Astrocyte (in vitro differentiated cells and primary cell): ENCODE measurements at regions not wholly inside any gene's neighbourhood (a gene's known extent, or its start where the extent isn't known, plus 50 kb on each side); places are given as distances from the start of the nearest gene placed in this dataset.

Source experiments
- DNase-seq: peaks from one replicate; pipeline ENCODE4 v3.0.0-alpha.2; 2010; ENCODE audit warnings: low read depth
- FAIRE-seq: peaks from 2 replicates; lab custom pipeline; 2011; peaks lifted over from hg19 to GRCh38; lab: Jason Lieb, UNC
- H2AFZ ChIP-seq: 2 replicates; pipeline ENCODE4 v1.6.0; 2012; ENCODE audit warnings: low read depth, low read length, inconsistent platforms
- H3K27ac ChIP-seq: 2 replicates; pipeline ENCODE4 v1.5.1; 2011; ENCODE audit warnings: low read depth, low read length, inconsistent platforms
- H3K27me3 ChIP-seq: 2 replicates; pipeline ENCODE4 v1.6.0; 2011; ENCODE audit warnings: low read length, inconsistent platforms; ENCODE audit not compliant: insufficient read depth
- H3K36me3 ChIP-seq: 2 replicates; pipeline ENCODE4 v1.5.1; 2011; ENCODE audit warnings: low read length, inconsistent platforms; ENCODE audit not compliant: insufficient read depth
- H3K4me1 ChIP-seq: 2 replicates; pipeline ENCODE4 v1.5.1; 2011; ENCODE audit warnings: low read length, inconsistent platforms; ENCODE audit not compliant: insufficient read depth
- H3K4me2 ChIP-seq: 2 replicates; pipeline ENCODE4 v1.6.0; 2012; ENCODE audit warnings: low read length, inconsistent platforms
- H3K4me3 ChIP-seq: 2 replicates; pipeline ENCODE4 v1.5.1; 2011; ENCODE audit warnings: low read depth, mild to moderate bottlenecking, low read length, inconsistent platforms; ENCODE audit not compliant: insufficient read depth
- H3K79me2 ChIP-seq: 2 replicates; pipeline ENCODE4 v1.6.0; 2012; ENCODE audit warnings: mild to moderate bottlenecking, low read length, inconsistent platforms; ENCODE audit not compliant: insufficient read depth
- H3K9ac ChIP-seq: 2 replicates; pipeline ENCODE4 v1.6.0; 2012; ENCODE audit warnings: mild to moderate bottlenecking, low read length, inconsistent platforms
- H3K9me3 ChIP-seq: 2 replicates; pipeline ENCODE4 v1.5.1; 2012; ENCODE audit warnings: low read depth, mild to moderate bottlenecking, low read length, inconsistent platforms; ENCODE audit not compliant: insufficient read depth
- H4K20me1 ChIP-seq: 2 replicates; pipeline ENCODE4 v1.6.0; 2012; ENCODE audit warnings: low read length, inconsistent platforms; ENCODE audit not compliant: insufficient read depth
- H3K27ac Mint-ChIP-seq: one replicate; pipeline ENCODE4 v1.8.0; 2021; ENCODE audit warnings: mild to moderate bottlenecking, mixed read lengths; ENCODE audit not compliant: unreplicated experiment
- H3K27me3 Mint-ChIP-seq: one replicate; pipeline ENCODE4 v1.8.0; 2021; ENCODE audit warnings: low read depth, mixed read lengths; ENCODE audit not compliant: unreplicated experiment
- H3K36me3 Mint-ChIP-seq: one replicate; pipeline ENCODE4 v1.8.0; 2021; ENCODE audit warnings: low read depth, mixed read lengths; ENCODE audit not compliant: unreplicated experiment
- H3K4me1 Mint-ChIP-seq: one replicate; pipeline ENCODE4 v1.8.0; 2021; ENCODE audit warnings: low read depth, mixed read lengths; ENCODE audit not compliant: unreplicated experiment
- H3K4me3 Mint-ChIP-seq: one replicate; pipeline ENCODE4 v1.8.0; 2021; ENCODE audit warnings: mild to moderate bottlenecking, moderate library complexity, mixed read lengths; ENCODE audit not compliant: unreplicated experiment
- H3K9me3 Mint-ChIP-seq: one replicate; pipeline ENCODE4 v1.8.0; 2021; ENCODE audit warnings: mild to moderate bottlenecking, mixed read lengths; ENCODE audit not compliant: unreplicated experiment
- EZH2 ChIP-seq: IDR thresholded peaks from 2 replicates; pipeline ENCODE4 v1.6.1; 2012; ENCODE audit warnings: mild to moderate bottlenecking, low read length, inconsistent platforms; ENCODE audit not compliant: insufficient read depth
- TF ChIP-seq, protein P1 (sequence below): IDR thresholded peaks from 2 replicates; pipeline ENCODE4 v1.5.1; 2011; ENCODE audit warnings: low read depth, mild to moderate bottlenecking, inconsistent platforms, low read length, moderate library complexity; ENCODE audit not compliant: insufficient read depth

DNA sequence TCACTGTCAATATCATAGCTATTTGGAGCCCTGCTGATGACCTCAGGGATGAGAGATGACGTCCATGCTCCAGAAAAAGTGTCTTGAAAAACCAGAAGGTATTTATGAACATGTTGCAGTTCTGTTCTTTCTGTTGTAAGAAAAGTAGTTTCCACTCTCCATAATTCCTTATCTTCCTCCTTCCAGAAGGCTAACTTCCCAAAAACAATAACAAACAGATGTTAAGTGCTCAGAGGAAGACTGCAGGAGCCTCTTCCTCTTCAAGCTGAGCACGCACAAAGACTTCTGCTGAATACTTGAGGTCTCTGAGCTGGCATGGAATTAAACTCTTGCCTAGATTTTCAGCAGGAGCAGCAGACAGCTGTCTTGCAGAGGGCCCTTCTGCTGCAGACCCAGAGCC is 434.5 kb upstream of the KLHL29 start:
- H3K36me3 ChIP-seq = no peaks in the 10 kb centered on the region
- Mint-ChIP-seq H3K4me3 (no peak overlapping the region), H3K9me3 (peaks cover 3% of the 10 kb centered on the region), H3K27ac (no peak overlapping the region), H3K4me1 (no peaks in the 10 kb centered on the region), H3K36me3 (no peaks in the 10 kb centered on the region), H3K27me3 (peaks cover 4% of the 10 kb centered on the region)
- no peaks in the 10 kb centered on the region for H3K27me3 ChIP-seq
- no peak for TF ChIP-seq EZH2
- TF ChIP-seq, protein P1, sequence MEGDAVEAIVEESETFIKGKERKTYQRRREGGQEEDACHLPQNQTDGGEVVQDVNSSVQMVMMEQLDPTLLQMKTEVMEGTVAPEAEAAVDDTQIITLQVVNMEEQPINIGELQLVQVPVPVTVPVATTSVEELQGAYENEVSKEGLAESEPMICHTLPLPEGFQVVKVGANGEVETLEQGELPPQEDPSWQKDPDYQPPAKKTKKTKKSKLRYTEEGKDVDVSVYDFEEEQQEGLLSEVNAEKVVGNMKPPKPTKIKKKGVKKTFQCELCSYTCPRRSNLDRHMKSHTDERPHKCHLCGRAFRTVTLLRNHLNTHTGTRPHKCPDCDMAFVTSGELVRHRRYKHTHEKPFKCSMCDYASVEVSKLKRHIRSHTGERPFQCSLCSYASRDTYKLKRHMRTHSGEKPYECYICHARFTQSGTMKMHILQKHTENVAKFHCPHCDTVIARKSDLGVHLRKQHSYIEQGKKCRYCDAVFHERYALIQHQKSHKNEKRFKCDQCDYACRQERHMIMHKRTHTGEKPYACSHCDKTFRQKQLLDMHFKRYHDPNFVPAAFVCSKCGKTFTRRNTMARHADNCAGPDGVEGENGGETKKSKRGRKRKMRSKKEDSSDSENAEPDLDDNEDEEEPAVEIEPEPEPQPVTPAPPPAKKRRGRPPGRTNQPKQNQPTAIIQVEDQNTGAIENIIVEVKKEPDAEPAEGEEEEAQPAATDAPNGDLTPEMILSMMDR = no peak
- no peaks in the 10 kb centered on the region for H4K20me1 ChIP-seq
- H3K79me2 ChIP-seq = no peaks in the 10 kb centered on the region
- FAIRE-seq = no peak
- H3K4me1 ChIP-seq = no peaks in the 10 kb centered on the region
- no peak overlapping the region for H3K4me2 ChIP-seq
- no peak overlapping the region for H2AFZ ChIP-seq
- no peak overlapping the region for H3K9ac ChIP-seq
- no peak overlapping the region for H3K4me3 ChIP-seq
- H3K9me3 ChIP-seq = peaks cover 3% of the 10 kb centered on the region
- DNase-seq = no peak
- no peak overlapping the region for H3K27ac ChIP-seq

DNA sequence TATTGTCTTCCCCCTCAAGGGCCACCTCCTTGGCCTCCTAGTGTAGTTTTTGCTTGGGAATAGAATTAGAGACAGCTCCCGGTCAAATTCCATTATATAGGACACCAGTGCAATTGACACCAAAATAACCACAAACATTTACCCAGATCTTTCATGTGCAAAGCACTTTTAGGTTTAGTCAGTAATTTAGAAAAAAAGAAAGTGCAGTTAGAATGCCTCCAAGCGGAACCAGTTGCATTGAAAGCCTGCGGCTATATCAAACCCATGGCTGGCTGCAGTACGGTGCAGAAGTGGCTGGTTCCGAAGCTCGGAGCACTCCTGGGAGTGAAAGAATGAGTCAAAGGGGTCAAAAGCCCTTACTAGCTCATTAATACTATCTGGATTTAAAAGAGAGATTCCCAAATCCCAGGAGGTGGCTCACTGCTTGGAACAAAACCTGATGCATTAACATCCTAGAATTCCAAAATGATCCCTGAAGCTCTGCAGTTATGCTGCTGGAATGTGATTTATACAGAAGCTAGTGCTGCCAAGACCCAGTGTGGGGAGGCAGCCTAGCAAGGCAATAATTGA is 432.2 kb upstream of the KLHL29 start:
- H3K4me2 ChIP-seq = no peak overlapping the region
- peaks cover 10% of the 10 kb centered on the region for H3K9me3 ChIP-seq
- H3K9ac ChIP-seq = no peak overlapping the region
- no peak overlapping the region for H2AFZ ChIP-seq
- Mint-ChIP-seq H3K9me3 (peaks cover 3% of the 10 kb centered on the region), H3K27ac (no peak overlapping the region), H3K27me3 (peaks cover 13% of the 10 kb centered on the region), H3K4me3 (no peak overlapping the region), H3K36me3 (no peaks in the 10 kb centered on the region), H3K4me1 (no peaks in the 10 kb centered on the region)
- H3K4me3 ChIP-seq = no peak overlapping the region
- no peaks in the 10 kb centered on the region for H3K27me3 ChIP-seq
- no peak for DNase-seq
- no peaks in the 10 kb centered on the region for H3K79me2 ChIP-seq
- no peaks in the 10 kb centered on the region for H4K20me1 ChIP-seq
- H3K27ac ChIP-seq = no peak overlapping the region
- H3K36me3 ChIP-seq = no peaks in the 10 kb centered on the region
- H3K4me1 ChIP-seq = no peaks in the 10 kb centered on the region
- FAIRE-seq = no peak
- TF ChIP-seq EZH2 = no peak
- TF ChIP-seq, protein P1 = no peak

DNA sequence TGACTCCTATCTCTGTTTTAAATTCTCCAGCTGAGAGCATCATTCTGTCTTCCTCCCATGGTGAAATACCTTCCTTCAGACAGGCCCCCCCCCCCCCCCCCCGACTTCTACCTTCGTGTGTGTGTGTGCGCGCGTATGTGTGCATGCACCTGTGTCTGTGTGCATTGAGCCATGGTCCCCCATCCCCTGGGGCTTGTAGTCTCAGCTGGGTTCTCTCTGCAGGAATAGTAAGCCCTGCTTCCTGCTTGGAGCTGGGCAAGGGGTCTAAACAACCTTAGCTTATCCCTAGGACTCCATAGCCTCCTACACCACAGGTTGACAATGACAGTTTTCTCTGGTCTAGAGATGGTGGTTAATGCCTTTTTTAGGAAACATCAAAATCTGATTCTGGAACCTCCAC is 427.5 kb upstream of the KLHL29 start:
- peaks cover 22% of the 10 kb centered on the region for H3K27me3 Mint-ChIP-seq
- no peak overlapping the region for H3K4me3 ChIP-seq
- H3K27ac Mint-ChIP-seq = no peak overlapping the region
- no peak overlapping the region for H3K4me2 ChIP-seq
- TF ChIP-seq, protein P1 = no peak
- no peak for TF ChIP-seq EZH2
- H3K79me2 ChIP-seq = no peaks in the 10 kb centered on the region
- H3K9ac ChIP-seq = no peak overlapping the region
- H4K20me1 ChIP-seq = no peaks in the 10 kb centered on the region
- no peaks in the 10 kb centered on the region for H3K4me1 ChIP-seq
- FAIRE-seq = no peak
- H3K27ac ChIP-seq = no peak overlapping the region
- no peak overlapping the region for H3K4me3 Mint-ChIP-seq
- H3K4me1 Mint-ChIP-seq = no peaks in the 10 kb centered on the region
- peaks cover 13% of the 10 kb centered on the region for H3K9me3 ChIP-seq
- no peaks in the 10 kb centered on the region for H3K36me3 ChIP-seq
- H3K9me3 Mint-ChIP-seq = no peaks in the 10 kb centered on the region
- no peaks in the 10 kb centered on the region for H3K27me3 ChIP-seq
- no peaks in the 10 kb centered on the region for H3K36me3 Mint-ChIP-seq
- DNase-seq = no peak
- H2AFZ ChIP-seq = no peak overlapping the region
